Skeletal muscle satellite cell (primary cell): ENCODE measurements at regions not wholly inside any gene's neighbourhood (a gene's known extent, or its start where the extent isn't known, plus 50 kb on each side); places are given as distances from the start of the nearest gene placed in this dataset.
"Not testable (repeated sequence)": the region's sequence is repeated elsewhere in the genome, so short reads cannot be mapped to it uniquely, and the experiment has no call there.

ENCODE experiments used
- H3K27me3 ChIP-seq: 2 replicates; pipeline ENCODE4 v1.7.0; 2013; ENCODE audit warnings: low read length; ENCODE audit not compliant: control insufficient read depth, insufficient read depth
- H3K36me3 ChIP-seq: 2 replicates; pipeline ENCODE4 v1.7.0; 2013; ENCODE audit warnings: mild to moderate bottlenecking, control low read depth, low read length; ENCODE audit not compliant: insufficient read depth
- H3K4me1 ChIP-seq: 2 replicates; pipeline ENCODE4 v1.7.0; 2013; ENCODE audit warnings: low read length; ENCODE audit not compliant: control insufficient read depth, insufficient read depth
- H3K4me2 ChIP-seq: 2 replicates; pipeline ENCODE4 v1.7.0; 2013; ENCODE audit warnings: mild to moderate bottlenecking, low read length
- H3K4me3 ChIP-seq: 2 replicates; pipeline ENCODE4 v1.7.0; 2013; ENCODE audit warnings: low read length
- H3K9ac ChIP-seq: 2 replicates; pipeline ENCODE4 v1.7.0; 2013; ENCODE audit warnings: mild to moderate bottlenecking, low read depth, low read length, moderate library complexity
- H3K9me3 ChIP-seq: replicated peaks from 2 replicates; pipeline ENCODE4 v1.7.0; 2013; ENCODE audit warnings: mild to moderate bottlenecking, control low read depth, low read length

DNA sequence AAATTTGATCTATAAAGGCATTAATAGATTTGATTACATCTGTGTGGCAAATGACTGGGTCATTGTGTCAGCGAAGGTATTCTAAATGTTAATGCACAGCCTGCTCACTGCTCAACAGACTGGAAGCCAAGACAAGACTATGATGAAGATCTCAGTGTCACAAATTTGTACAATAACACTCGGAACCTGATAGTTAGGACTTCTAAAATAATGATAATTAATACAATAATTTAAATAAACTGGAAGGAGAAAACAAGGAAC lies 217.4 kb downstream of the CENPC start:
- Histone ChIP-seq H3K4me1 (no peaks in the 10 kb centered on the region), H3K36me3 (no peaks in the 10 kb centered on the region), H3K4me2 (no peak overlapping the region), H3K4me3 (no peak overlapping the region), H3K9me3 (no peaks in the 10 kb centered on the region), H3K27me3 (no peaks in the 10 kb centered on the region), H3K9ac (no peak overlapping the region)

DNA sequence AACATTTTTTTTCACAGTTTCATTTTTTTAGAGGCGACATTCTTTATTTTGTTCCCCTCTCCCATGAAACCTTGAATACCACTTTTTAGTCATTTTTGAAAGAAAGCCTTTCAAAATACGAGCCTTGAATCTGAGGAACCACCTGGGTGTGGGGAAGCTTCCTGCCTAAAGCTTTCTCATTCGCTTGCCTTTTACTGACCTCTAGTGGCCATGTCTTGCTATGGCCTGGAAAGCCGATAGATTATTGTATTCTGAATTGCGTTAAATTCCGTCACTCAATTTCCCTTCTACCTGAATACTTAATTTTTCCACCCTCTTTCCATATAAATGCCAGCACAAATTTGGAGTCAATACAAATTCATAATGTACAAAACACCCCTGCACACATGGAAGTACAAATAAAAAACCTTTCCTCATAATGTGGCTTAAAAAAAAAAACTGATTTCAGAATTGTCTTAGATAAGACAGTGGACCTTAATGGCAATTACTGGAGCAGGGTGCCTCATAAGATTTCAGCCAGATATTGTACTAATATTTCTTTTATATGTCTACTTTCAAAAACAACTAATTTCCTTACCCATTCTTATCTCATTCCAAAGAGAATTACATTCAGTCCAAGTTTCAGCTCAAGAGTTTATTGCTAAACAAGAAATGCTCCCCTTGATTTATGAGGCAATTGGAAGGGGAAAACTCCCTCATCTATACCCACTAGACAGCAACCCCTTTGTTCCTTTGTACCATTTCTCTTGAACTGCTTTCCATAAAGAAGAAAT lies 217.9 kb downstream of the CENPC start:
- H3K4me1 ChIP-seq = no peaks in the 10 kb centered on the region
- no peaks in the 10 kb centered on the region for H3K27me3 ChIP-seq
- no peaks in the 10 kb centered on the region for H3K36me3 ChIP-seq

DNA sequence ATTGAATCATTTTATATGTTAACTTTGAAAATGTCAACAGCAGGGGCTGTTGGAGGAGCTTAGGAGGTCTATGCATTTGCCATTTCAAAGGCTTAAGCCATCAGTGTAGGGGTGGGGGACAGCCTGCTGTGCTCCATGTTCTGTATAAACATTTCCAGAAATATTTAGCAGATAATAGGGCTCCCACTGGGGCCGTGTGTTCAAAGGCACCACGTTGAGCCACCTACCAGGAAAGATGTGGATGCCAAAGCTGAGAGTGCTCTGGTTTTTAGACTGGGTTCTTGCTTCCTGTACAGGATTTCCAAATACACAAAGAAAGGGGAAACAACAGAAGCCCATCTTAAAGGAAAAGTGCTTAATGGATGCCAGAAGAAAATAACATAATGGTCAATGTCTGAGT lies 219.5 kb downstream of the CENPC start:
- no peak overlapping the region for H3K9ac ChIP-seq
- H3K27me3 ChIP-seq = no peaks in the 10 kb centered on the region
- H3K4me1 ChIP-seq = no peaks in the 10 kb centered on the region
- H3K9me3 ChIP-seq = no peaks in the 10 kb centered on the region
- no peaks in the 10 kb centered on the region for H3K36me3 ChIP-seq
- H3K4me3 ChIP-seq = no peak overlapping the region
- H3K4me2 ChIP-seq = no peak overlapping the region

More for the DNA sequence above, 217.9 kb downstream of the CENPC start:
- Histone ChIP-seq H3K9ac (no peak overlapping the region), H3K4me2 (no peak overlapping the region), H3K9me3 (no peaks in the 10 kb centered on the region), H3K4me3 (no peak overlapping the region)

DNA sequence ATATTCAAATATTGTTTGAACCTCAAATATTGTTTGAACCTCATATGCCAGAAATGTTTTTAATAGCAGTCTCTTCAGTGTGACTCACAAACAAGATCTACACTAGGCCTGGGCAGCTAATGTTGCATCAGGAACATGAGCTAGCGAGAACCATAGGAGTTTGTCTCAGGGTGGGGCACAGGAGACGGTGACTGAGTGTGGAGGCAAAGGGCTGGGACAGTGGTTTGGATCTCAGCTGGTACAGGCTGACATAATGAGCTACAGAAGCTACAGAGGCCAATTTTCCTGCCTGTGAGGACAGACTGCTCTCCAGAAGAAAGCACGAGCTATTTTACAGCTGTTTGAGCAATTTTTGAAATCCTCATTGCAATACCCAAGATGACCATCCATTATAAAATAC lies 224.7 kb downstream of the CENPC start:
- Histone ChIP-seq H3K4me3 (no peak overlapping the region), H3K4me1 (no peaks in the 10 kb centered on the region), H3K9ac (no peak overlapping the region), H3K36me3 (no peaks in the 10 kb centered on the region), H3K4me2 (no peak overlapping the region), H3K9me3 (no peaks in the 10 kb centered on the region), H3K27me3 (no peaks in the 10 kb centered on the region)

DNA sequence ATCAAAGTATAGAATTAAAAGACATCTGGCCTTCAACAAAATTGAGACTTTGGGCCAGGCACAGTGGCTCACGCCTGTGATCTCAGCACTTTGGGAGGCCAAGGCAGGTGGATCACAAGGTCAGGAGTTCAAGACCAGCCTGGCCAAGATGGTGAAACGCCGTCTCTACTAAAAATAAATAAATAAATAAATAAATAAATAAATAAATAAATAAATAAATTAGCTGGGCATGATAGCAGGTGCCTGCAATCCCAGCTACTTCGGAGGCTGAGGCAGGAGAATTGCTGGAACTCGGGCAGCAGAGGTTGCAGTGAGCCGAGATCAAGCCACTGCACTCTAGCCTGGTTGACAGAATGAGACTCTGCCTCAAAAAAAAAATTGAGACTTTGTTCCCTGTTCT lies 225.7 kb downstream of the CENPC start:
- not testable (repeated sequence) for H3K36me3 ChIP-seq, H3K4me2 ChIP-seq, H3K9me3 ChIP-seq, H3K4me3 ChIP-seq, H3K4me1 ChIP-seq, H3K9ac ChIP-seq, H3K27me3 ChIP-seq

DNA sequence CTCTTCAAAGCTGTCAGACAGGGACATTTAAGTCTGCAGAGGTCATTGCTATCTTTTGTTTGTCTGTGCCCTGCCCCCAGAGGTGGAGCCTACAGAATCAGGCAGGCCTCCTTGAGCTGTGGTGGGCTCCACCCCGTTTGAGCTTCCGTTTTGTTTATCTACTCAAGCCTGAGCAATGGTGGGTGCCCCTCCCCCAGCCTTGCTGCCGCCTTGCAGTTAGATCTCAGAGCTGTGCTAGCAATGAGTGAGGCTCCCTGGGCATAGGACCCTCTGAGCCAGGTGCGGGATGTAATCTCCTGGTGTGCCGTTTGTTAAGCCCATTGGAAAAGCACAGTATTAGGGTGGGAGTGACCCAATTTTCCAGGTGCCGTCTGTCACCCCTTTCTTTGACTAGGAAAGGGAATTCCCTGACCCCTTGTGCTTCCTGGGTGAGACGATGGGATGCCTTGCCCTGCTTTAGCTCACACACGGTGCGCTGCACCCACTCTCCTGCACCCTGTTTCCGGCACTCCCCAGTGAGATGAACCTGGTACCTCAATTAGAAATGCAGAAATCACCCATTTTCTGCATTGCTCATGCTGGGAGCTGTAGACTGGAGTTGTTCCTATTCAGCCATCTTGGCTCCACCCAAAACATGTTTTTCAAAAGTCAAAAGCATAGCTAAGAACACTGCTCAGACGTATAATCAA lies 244.7 kb downstream of the CENPC start:
- not testable (repeated sequence) for H3K9me3 ChIP-seq, H3K4me3 ChIP-seq, H3K4me1 ChIP-seq, H3K27me3 ChIP-seq, H3K9ac ChIP-seq, H3K36me3 ChIP-seq, H3K4me2 ChIP-seq

DNA sequence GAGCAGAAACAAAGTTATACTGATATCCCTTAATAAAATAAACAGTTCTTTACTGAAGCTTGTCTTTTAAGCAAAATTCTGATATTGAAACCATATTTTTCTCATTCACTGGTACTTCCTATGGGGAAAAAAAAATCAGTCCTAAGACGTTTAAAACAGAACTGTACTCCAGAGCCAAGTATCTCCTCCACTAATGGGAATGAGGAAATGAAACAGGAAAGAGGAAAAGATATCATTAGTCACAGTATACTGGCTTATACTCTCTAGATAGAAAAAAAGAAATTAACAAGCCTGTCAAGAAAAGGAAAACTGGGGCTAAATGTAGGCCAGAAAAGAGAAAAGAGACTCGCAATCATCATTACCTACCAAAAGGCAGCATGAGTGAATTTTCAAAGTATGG lies 252.7 kb downstream of the CENPC start:
- Histone ChIP-seq H3K27me3 (no peaks in the 10 kb centered on the region), H3K4me1 (no peaks in the 10 kb centered on the region), H3K4me2 (no peak overlapping the region), H3K36me3 (no peaks in the 10 kb centered on the region), H3K9ac (no peak overlapping the region), H3K4me3 (no peak overlapping the region), H3K9me3 (no peaks in the 10 kb centered on the region)

DNA sequence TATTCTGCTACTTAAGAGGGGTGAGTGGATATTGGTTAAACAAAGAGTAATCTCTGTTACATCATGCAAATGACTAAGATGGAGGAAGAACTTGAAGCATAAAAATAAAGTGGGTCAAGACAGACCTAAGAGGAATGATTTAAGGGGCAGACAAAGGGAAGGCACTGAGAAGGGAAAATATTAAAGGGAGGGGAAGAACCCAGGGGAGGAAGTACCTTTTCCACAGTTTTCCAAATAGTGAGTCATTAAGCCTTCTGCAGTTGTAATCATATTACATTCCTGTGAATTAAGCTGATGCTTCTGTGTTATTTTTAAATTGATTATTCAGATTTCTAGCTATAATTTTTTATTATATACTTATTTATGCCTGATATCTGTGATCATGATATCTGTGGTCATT lies 253.3 kb downstream of the CENPC start:
- Histone ChIP-seq H3K9ac (no peak overlapping the region), H3K9me3 (no peaks in the 10 kb centered on the region), H3K36me3 (no peaks in the 10 kb centered on the region), H3K27me3 (no peaks in the 10 kb centered on the region), H3K4me3 (no peak overlapping the region), H3K4me2 (no peak overlapping the region), H3K4me1 (no peaks in the 10 kb centered on the region)

DNA sequence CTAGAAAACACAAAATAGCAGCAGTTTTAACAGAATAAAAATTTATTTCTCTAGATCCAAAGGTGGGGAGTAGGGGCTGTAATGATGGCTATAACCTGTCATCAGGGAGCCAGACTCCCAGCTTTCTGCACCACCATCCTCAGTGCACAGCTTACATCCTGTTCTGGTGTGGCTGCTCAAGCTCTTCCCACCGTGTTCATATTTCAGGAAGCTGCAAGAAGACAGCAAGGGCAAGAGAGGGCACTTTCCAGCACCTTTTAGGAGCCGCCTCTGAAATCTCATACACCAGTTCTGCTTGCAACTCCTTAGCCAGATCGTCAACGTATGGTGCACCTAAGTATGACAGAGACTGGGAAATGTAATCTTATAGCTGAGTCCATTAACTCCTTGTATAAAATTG lies 253.7 kb downstream of the CENPC start:
- Histone ChIP-seq H3K27me3 (no peaks in the 10 kb centered on the region), H3K4me2 (no peak overlapping the region), H3K36me3 (no peaks in the 10 kb centered on the region), H3K4me1 (no peaks in the 10 kb centered on the region), H3K4me3 (no peak overlapping the region), H3K9me3 (no peaks in the 10 kb centered on the region), H3K9ac (no peak overlapping the region)

DNA sequence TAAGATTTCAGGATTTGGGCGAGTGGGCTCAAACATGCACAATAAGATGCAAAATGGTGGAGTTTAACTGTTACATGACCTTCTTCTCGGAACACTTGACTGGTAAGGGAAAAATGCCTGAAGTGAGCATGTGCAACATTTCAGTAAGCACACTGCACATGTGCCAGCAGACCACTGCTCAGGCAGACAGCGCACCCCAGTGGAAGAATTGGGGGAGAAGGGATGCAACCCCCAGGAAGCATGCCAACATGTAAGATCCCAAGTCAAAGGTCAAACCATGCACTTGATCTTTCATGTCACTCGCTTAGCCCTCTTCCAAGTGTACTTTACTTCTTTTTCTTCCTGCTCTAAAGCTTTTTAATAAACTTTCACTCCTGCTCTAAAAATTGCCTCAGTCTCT lies 256.3 kb downstream of the CENPC start:
- Histone ChIP-seq H3K4me2 (no peak overlapping the region), H3K36me3 (no peaks in the 10 kb centered on the region), H3K4me1 (no peaks in the 10 kb centered on the region), H3K9me3 (no peaks in the 10 kb centered on the region), H3K4me3 (no peak overlapping the region), H3K9ac (no peak overlapping the region), H3K27me3 (no peaks in the 10 kb centered on the region)

DNA sequence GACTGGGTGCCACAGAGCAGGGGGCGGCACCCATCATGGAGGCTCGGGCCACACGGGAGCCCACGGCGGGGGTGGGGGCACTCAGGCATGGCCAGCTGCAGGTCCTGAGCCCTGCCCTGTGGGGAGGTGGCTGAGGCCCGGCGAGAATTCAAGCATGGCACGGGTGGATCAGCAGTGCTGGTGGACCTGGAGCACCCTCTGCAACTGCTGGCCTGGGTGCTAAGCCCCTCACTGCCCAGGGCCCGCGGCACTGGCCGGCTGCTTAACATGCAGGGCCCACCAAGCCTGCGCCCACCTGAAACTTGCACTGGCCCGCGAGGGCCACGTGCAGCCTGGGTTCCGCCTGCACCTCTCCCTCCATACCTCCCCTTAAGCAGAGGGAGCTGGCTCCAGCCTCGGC lies 258.6 kb downstream of the CENPC start:
- no peaks in the 10 kb centered on the region for H3K4me1 ChIP-seq
- no peak overlapping the region for H3K4me2 ChIP-seq
- no peaks in the 10 kb centered on the region for H3K36me3 ChIP-seq
- no peak overlapping the region for H3K9ac ChIP-seq
- no peak overlapping the region for H3K4me3 ChIP-seq
- no peaks in the 10 kb centered on the region for H3K9me3 ChIP-seq
- no peaks in the 10 kb centered on the region for H3K27me3 ChIP-seq

DNA sequence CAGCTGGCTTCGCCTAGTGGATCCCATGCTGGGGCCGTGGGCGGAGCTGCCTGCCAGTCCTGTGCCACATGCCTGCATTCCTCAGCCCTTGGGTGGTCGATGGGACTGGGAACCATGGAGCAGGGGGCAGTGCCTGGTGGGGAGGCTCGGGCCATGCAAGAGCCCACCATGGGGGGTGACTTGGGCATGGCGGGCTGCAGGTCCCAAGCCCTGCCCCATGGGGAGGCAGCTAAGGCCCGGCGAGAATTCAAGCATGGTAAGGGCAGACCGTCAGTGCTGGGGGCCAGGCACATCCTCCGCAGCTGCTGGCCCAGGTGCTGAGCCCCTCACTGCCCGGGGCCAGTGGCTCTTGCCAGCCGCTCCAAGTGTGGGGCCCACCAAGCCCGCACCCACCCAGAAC lies 262.6 kb downstream of the CENPC start:
- H3K9me3 ChIP-seq = no peaks in the 10 kb centered on the region
- no peaks in the 10 kb centered on the region for H3K4me1 ChIP-seq
- no peak overlapping the region for H3K4me3 ChIP-seq
- H3K36me3 ChIP-seq = no peaks in the 10 kb centered on the region
- H3K27me3 ChIP-seq = no peaks in the 10 kb centered on the region
- no peak overlapping the region for H3K4me2 ChIP-seq
- no peak overlapping the region for H3K9ac ChIP-seq
